Fibroblast of the aortic adventitia (primary cell): ENCODE measurements at regions not wholly inside any gene's neighbourhood (a gene's known extent, or its start where the extent isn't known, plus 50 kb on each side); places are given as distances from the start of the nearest gene placed in this dataset.

Experiments used
- DNase-seq: peaks from one replicate; pipeline ENCODE4 v3.0.0-alpha.2; 2010; ENCODE audit warnings: low read depth
- H3K4me3 ChIP-seq: 2 replicates; pipeline ENCODE4 v1.5.1; 2011; ENCODE audit warnings: low read depth, mild to moderate bottlenecking, control low read depth, low read length, moderate library complexity
- CTCF ChIP-seq: IDR thresholded peaks from 2 replicates; pipeline ENCODE4 v1.5.1; 2011; ENCODE audit warnings: mild to moderate bottlenecking, low read length, control low read depth, inconsistent platforms; ENCODE audit not compliant: insufficient read depth

- no peak for DNase-seq
- no peak for TF ChIP-seq CTCF
- H3K4me3 ChIP-seq: no peak overlapping the region
Measured at GRCh38 chr9:81150016-81150625, 539.2 kb downstream of the TLE1 start.

- no peak for TF ChIP-seq CTCF
- no peak for DNase-seq
- no peak overlapping the region for H3K4me3 ChIP-seq
Measured at GRCh38 chr9:81146684-81147337, 542.5 kb downstream of the TLE1 start.

- TF ChIP-seq CTCF: no peak
- DNase-seq: no peak
- H3K4me3 ChIP-seq: no peak overlapping the region
Measured at GRCh38 chr9:81146241-81146640, 543.1 kb downstream of the TLE1 start.

GRCh38 chr9:81145331-81145963 lies 543.9 kb downstream of the TLE1 start:
- DNase-seq: no peak
- TF ChIP-seq CTCF: no peak

GRCh38 chr9:81141961-81142360 lies 547.4 kb downstream of the TLE1 start:
- no peak for DNase-seq
- H3K4me3 ChIP-seq: no peak overlapping the region
- TF ChIP-seq CTCF: no peak

More at GRCh38 chr9:81145331-81145963, 543.9 kb downstream of the TLE1 start:
- no peak overlapping the region for H3K4me3 ChIP-seq

GRCh38 chr9:81137976-81138568 lies 551.3 kb downstream of the TLE1 start:
- no peak for TF ChIP-seq CTCF
- no peak overlapping the region for H3K4me3 ChIP-seq
- no peak for DNase-seq
